Endothelial cell of umbilical vein (primary cell): ENCODE measurements at regions not wholly inside any gene's neighbourhood (a gene's known extent, or its start where the extent isn't known, plus 50 kb on each side); places are given as distances from the start of the nearest gene placed in this dataset.

Experiments used
- EZH2 ChIP-seq: IDR thresholded peaks from 2 replicates; pipeline ENCODE4 v1.6.1; 2012; ENCODE audit warnings: borderline replicate concordance, low read depth, mild to moderate bottlenecking, moderate library complexity, low read length, inconsistent platforms; ENCODE audit not compliant: severe bottlenecking
- GATA2 ChIP-seq: IDR thresholded peaks from 2 replicates; pipeline ENCODE4 v1.7.0; 2011; ENCODE audit warnings: low read depth, mild to moderate bottlenecking, moderate library complexity, mixed read lengths, low read length; ENCODE audit not compliant: insufficient read length, insufficient read depth
- JUN ChIP-seq: IDR thresholded peaks from 2 replicates; pipeline ENCODE4 v1.6.1; 2011; ENCODE audit warnings: borderline replicate concordance, low read depth; ENCODE audit not compliant: insufficient read length, insufficient read depth
- MYC ChIP-seq: IDR thresholded peaks from one replicate; pipeline ENCODE4 v1.6.1; 2011; ENCODE audit warnings: mild to moderate bottlenecking, low read depth, low read length
- POLR2A ChIP-seq: IDR thresholded peaks from 2 replicates; pipeline ENCODE4 v1.6.1; 2012; ENCODE audit warnings: low read depth, mild to moderate bottlenecking, control low read depth, low read length
- POLR2AphosphoS5 ChIP-seq: IDR thresholded peaks from 2 replicates; pipeline ENCODE4 v1.6.1; 2012; ENCODE audit warnings: low read depth, mild to moderate bottlenecking, control low read depth, low read length, moderate library complexity; ENCODE audit not compliant: insufficient read depth
- TF ChIP-seq, protein P1 (sequence below), 2 donors: IDR thresholded peaks; 1 replicate in 1 of 2; 2 replicates in 1 of 2; pipeline ENCODE4 v1.5.1; 2011; ENCODE audit warnings: low read length in 2 of 2, mild to moderate bottlenecking in 2 of 2, moderate library complexity in 2 of 2, control low read depth in 1 of 2, inconsistent platforms in 1 of 2, low read depth in 1 of 2; ENCODE audit not compliant: insufficient read depth in 1 of 2; ENCODE audit errors: extremely low read depth in 1 of 2

DNA sequence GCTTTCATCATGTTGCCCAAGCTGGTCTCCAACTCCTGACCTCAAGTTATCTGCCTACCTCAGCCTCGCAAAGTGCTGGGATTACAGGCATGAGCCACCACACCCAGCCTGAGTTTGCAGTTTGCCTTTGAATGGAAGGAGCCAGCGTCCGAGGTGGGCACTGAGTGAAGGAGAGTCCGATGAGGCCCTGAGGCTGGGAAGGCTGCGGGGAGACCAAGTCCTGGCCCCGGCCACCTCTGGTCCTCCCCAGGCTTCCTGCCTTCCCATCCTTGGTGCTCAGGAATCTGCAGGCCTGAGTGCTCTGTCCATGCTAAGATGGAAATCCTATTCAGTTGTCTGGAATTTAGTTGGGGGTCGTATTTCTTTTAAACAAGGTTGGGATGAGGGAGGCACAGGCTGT lies 82.9 kb downstream of the SMIM21 start:
- TF ChIP-seq MYC, result no peak
- TF ChIP-seq, protein P1, sequence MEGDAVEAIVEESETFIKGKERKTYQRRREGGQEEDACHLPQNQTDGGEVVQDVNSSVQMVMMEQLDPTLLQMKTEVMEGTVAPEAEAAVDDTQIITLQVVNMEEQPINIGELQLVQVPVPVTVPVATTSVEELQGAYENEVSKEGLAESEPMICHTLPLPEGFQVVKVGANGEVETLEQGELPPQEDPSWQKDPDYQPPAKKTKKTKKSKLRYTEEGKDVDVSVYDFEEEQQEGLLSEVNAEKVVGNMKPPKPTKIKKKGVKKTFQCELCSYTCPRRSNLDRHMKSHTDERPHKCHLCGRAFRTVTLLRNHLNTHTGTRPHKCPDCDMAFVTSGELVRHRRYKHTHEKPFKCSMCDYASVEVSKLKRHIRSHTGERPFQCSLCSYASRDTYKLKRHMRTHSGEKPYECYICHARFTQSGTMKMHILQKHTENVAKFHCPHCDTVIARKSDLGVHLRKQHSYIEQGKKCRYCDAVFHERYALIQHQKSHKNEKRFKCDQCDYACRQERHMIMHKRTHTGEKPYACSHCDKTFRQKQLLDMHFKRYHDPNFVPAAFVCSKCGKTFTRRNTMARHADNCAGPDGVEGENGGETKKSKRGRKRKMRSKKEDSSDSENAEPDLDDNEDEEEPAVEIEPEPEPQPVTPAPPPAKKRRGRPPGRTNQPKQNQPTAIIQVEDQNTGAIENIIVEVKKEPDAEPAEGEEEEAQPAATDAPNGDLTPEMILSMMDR (IDR thresholded peaks at IDR 0.05; ENCODE audit: extremely low read depth in 1 of 2, insufficient read depth in 1 of 2, low read depth in 1 of 2, low read length in 2 of 2), result no peak
- TF ChIP-seq POLR2AphosphoS5, result no peak
- no peak for TF ChIP-seq JUN
- TF ChIP-seq POLR2A, result no peak
- TF ChIP-seq EZH2, result no peak
- TF ChIP-seq GATA2, result no peak
